ENCODE measurements at regions not wholly inside any gene's neighbourhood (a gene's known extent, or its start where the extent isn't known, plus 50 kb on each side); places are given as distances from the start of the nearest gene placed in this dataset.
A peak's percentile ranks its signal among the peaks of the same experiment; 100 is the strongest.

- TF ChIP-seq AHR (CRISPR knock-in tag; IDR thresholded peaks at IDR 0.05): no peak
- no peak for TF ChIP-seq CCAR2 (optimal IDR thresholded peaks at IDR 0.05; ENCODE audit: low read depth, low read length)
- TF ChIP-seq TAF15 (IDR thresholded peaks at IDR 0.05; ENCODE audit: low read depth, low read length, poor library complexity, severe bottlenecking): no peak
- TF ChIP-seq TFDP1 (CRISPR knock-in tag; IDR thresholded peaks at IDR 0.05; ENCODE audit: borderline replicate concordance): peak; percentile 42; the same call in 1 of the 2 replicates
- TF ChIP-seq ZNF703 (CRISPR knock-in tag; IDR thresholded peaks at IDR 0.05; ENCODE audit: borderline replicate concordance): no peak
- TF ChIP-seq LRRFIP1 (CRISPR knock-in tag; conservative IDR thresholded peaks at IDR 0.05): no peak
- no peak; the same call in 1 of the 2 replicates for TF ChIP-seq TBX2 (CRISPR knock-in tag; IDR thresholded peaks at IDR 0.05; ENCODE audit: borderline replicate concordance)
- TF ChIP-seq MLLT10 (CRISPR knock-in tag; IDR thresholded peaks at IDR 0.05): no peak
- TF ChIP-seq ZHX1 (CRISPR knock-in tag; IDR thresholded peaks at IDR 0.05; ENCODE audit: low read depth): no peak
- TF ChIP-seq ZNF577 (CRISPR knock-in tag; IDR thresholded peaks at IDR 0.05; ENCODE audit: borderline replicate concordance, low read depth): no peak
- TF ChIP-seq HMG20B (CRISPR knock-in tag; conservative IDR thresholded peaks at IDR 0.05): no peak
- TF ChIP-seq KMT2B (CRISPR knock-in tag; IDR thresholded peaks at IDR 0.05): no peak; the same call in 1 of the 2 replicates
- TF ChIP-seq RARG (CRISPR knock-in tag; IDR thresholded peaks at IDR 0.05; ENCODE audit: low read depth): no peak
- TF ChIP-seq RCOR2 (CRISPR knock-in tag; IDR thresholded peaks at IDR 0.05): no peak
- TF ChIP-seq ZNF674 (CRISPR knock-in tag; IDR thresholded peaks at IDR 0.05; ENCODE audit: low read depth): no peak
- TF ChIP-seq ZNF737 (CRISPR knock-in tag; IDR thresholded peaks at IDR 0.05; ENCODE audit: borderline replicate concordance): peak; percentile 30; the same call in 1 of the 2 replicates
- TF ChIP-seq PPARG (CRISPR knock-in tag; conservative IDR thresholded peaks at IDR 0.05): 0 out of 2 replicates have a peak, but pooled peaks have one; percentile 36
- TF ChIP-seq SRY (CRISPR knock-in tag; IDR thresholded peaks at IDR 0.05): no peak
- no peak for TF ChIP-seq NBN (conservative IDR thresholded peaks at IDR 0.05)
- no peak for TF ChIP-seq CREM (IDR thresholded peaks at IDR 0.05)
- no peak for TF ChIP-seq CREM (CRISPR knock-in tag; IDR thresholded peaks at IDR 0.05)
- no peak for TF ChIP-seq ZNF251 (CRISPR knock-in tag; IDR thresholded peaks at IDR 0.05)
- no peak for TF ChIP-seq DMAP1 (CRISPR knock-in tag; IDR thresholded peaks at IDR 0.05)
- no peak for TF ChIP-seq ZNF296 (CRISPR knock-in tag; conservative IDR thresholded peaks at IDR 0.05)
- no peak for TF ChIP-seq THAP11 (CRISPR knock-in tag; IDR thresholded peaks at IDR 0.05)
These were observed 214.5 kb upstream of the ZNF184 start (continued) for GRCh38 chr6:27687154-27688013.

Measured in HepG2 (cell line).